ENCODE measurements at regions not wholly inside any gene's neighbourhood (a gene's known extent, or its start where the extent isn't known, plus 50 kb on each side); places are given as distances from the start of the nearest gene placed in this dataset.

GRCh38 chr10:128992770-128993169, 474.3 kb upstream of the MGMT start:
- no peak for ATAC-seq
- RAD21 ChIA-PET (ENCODE audit: low non-redundant PET in 1 of 2, low total read pairs in 2 of 2, uncharacterized antibody in 2 of 2, unreplicated experiment in 2 of 2), result no interaction called here
- CTCF ChIA-PET, result no interaction called here

More at GRCh38 chr10:128992770-128993169, 474.3 kb upstream of the MGMT start:
- Histone ChIP-seq H2AFZ (ENCODE audit: low read depth, low read length, poor library complexity, severe bottlenecking) (no peak overlapping the region), H3K4me3 (replicated peaks in 1 of 2; ENCODE audit: low read depth in 1 of 2, low read length in 2 of 2) (no peak overlapping the region), H3K36me3 (ENCODE audit: control insufficient read depth in 1 of 2, insufficient read depth in 2 of 2, low read length in 2 of 2) (no peaks in the 10 kb centered on the region), H3K27ac (ENCODE audit: low read depth, low read length) (no peak overlapping the region), H3K9me3 (ENCODE audit: control insufficient read depth in 1 of 2, insufficient read depth in 1 of 2, low read depth in 1 of 2, low read length in 2 of 2) (no peaks in the 10 kb centered on the region; a peak in 1 of 4 replicates), H3K9ac (ENCODE audit: low read length) (no peak overlapping the region), H3K79me2 (ENCODE audit: insufficient read depth, low read length) (no peaks in the 10 kb centered on the region), H3K4me1 (ENCODE audit: control insufficient read depth in 1 of 2, insufficient read depth in 2 of 2, low read length in 2 of 2) (no peaks in the 10 kb centered on the region), H3K4me2 (ENCODE audit: low read length) (no peak overlapping the region), H3K27me3 (ENCODE audit: insufficient read depth, low read length) (peaks cover 7% of the 10 kb centered on the region; the same call in 1 of the 2 replicates), H3K9me2 (ENCODE audit: insufficient read depth) (no peaks in the 10 kb centered on the region), H4K20me1 (ENCODE audit: insufficient read depth) (no peaks in the 10 kb centered on the region)
- no peak for DNase-seq (ENCODE audit: low read depth, low spot score)
- POLR2A ChIA-PET, result no interaction called here
- TF ChIP-seq, protein P1, sequence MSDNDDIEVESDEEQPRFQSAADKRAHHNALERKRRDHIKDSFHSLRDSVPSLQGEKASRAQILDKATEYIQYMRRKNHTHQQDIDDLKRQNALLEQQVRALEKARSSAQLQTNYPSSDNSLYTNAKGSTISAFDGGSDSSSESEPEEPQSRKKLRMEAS (IDR thresholded peaks at IDR 0.05), result no peak
- TF ChIP-seq CTCF (IDR thresholded peaks at IDR 0.05 in 2 of 3, conservative IDR thresholded peaks at IDR 0.05 in 1 of 3; ENCODE audit: borderline replicate concordance in 1 of 3, insufficient read depth in 1 of 3, low read depth in 2 of 3, low read length in 2 of 3), result no peak
- TF ChIP-seq CEBPB (IDR thresholded peaks at IDR 0.05; ENCODE audit: low read depth), result no peak
- no peak for TF ChIP-seq EZH2phosphoT487 (IDR thresholded peaks at IDR 0.05; ENCODE audit: borderline replicate concordance)
- no peak for TF ChIP-seq POLR2A (IDR thresholded peaks at IDR 0.05; ENCODE audit: borderline replicate concordance, extremely low read depth, insufficient read depth, insufficient read length)
- no peak for TF ChIP-seq ZNF274 (IDR thresholded peaks at IDR 0.05; ENCODE audit: low read depth, low read length)
- TF ChIP-seq RAD21 (IDR thresholded peaks at IDR 0.05; ENCODE audit: low read depth), result no peak
- no peak for TF ChIP-seq YY1 (IDR thresholded peaks at IDR 0.05; ENCODE audit: extremely low read depth, insufficient replicate concordance, low read depth, low read length)
- no peak for TF ChIP-seq EGR1 (IDR thresholded peaks at IDR 0.05; ENCODE audit: low read depth)
- no peak for TF ChIP-seq EZH2 (IDR thresholded peaks at IDR 0.05)
- no peak for TF ChIP-seq SIN3A (IDR thresholded peaks at IDR 0.05; ENCODE audit: low read depth)
- TF ChIP-seq ATF3 (IDR thresholded peaks at IDR 0.05), result no peak
- TF ChIP-seq ZFX (IDR thresholded peaks at IDR 0.05), result no peak
- no peak for TF ChIP-seq TCF7L2 (IDR thresholded peaks at IDR 0.05; ENCODE audit: borderline replicate concordance, extremely low read depth, insufficient read depth, insufficient read length)
- TF ChIP-seq CBX3 (IDR thresholded peaks at IDR 0.05; ENCODE audit: low read depth), result no peak
- TF ChIP-seq, protein P2, sequence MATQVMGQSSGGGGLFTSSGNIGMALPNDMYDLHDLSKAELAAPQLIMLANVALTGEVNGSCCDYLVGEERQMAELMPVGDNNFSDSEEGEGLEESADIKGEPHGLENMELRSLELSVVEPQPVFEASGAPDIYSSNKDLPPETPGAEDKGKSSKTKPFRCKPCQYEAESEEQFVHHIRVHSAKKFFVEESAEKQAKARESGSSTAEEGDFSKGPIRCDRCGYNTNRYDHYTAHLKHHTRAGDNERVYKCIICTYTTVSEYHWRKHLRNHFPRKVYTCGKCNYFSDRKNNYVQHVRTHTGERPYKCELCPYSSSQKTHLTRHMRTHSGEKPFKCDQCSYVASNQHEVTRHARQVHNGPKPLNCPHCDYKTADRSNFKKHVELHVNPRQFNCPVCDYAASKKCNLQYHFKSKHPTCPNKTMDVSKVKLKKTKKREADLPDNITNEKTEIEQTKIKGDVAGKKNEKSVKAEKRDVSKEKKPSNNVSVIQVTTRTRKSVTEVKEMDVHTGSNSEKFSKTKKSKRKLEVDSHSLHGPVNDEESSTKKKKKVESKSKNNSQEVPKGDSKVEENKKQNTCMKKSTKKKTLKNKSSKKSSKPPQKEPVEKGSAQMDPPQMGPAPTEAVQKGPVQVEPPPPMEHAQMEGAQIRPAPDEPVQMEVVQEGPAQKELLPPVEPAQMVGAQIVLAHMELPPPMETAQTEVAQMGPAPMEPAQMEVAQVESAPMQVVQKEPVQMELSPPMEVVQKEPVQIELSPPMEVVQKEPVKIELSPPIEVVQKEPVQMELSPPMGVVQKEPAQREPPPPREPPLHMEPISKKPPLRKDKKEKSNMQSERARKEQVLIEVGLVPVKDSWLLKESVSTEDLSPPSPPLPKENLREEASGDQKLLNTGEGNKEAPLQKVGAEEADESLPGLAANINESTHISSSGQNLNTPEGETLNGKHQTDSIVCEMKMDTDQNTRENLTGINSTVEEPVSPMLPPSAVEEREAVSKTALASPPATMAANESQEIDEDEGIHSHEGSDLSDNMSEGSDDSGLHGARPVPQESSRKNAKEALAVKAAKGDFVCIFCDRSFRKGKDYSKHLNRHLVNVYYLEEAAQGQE (IDR thresholded peaks at IDR 0.05; ENCODE audit: low read depth), result no peak
- no TSS peak for BruUV-seq (replicated peaks)
- intact Hi-C loops (cut with micrococcal nuclease), result no loop called here
